Kidney epithelial cell (primary cell): ENCODE measurements at regions not wholly inside any gene's neighbourhood (a gene's known extent, or its start where the extent isn't known, plus 50 kb on each side); places are given as distances from the start of the nearest gene placed in this dataset.

ENCODE experiments used
- DNase-seq: peaks from one replicate; pipeline ENCODE4 v3.0.0-alpha.2; 2010; ENCODE audit warnings: low read depth
- H3K27me3 ChIP-seq: 2 replicates; pipeline ENCODE4 v1.6.0; 2011; ENCODE audit warnings: low read length; ENCODE audit not compliant: control insufficient read depth, insufficient read depth
- H3K36me3 ChIP-seq: 2 replicates; pipeline ENCODE4 v1.5.1; 2011; ENCODE audit warnings: low read length; ENCODE audit not compliant: control insufficient read depth, insufficient read depth
- H3K4me3 ChIP-seq: 2 replicates; pipeline ENCODE4 v1.5.1; 2011; ENCODE audit warnings: low read depth, mild to moderate bottlenecking, control low read depth, low read length
- TF ChIP-seq, protein P1 (sequence below): IDR thresholded peaks from 2 replicates; pipeline ENCODE4 v1.5.1; 2011; ENCODE audit warnings: mild to moderate bottlenecking, moderate library complexity, low read length, control low read depth, inconsistent platforms; ENCODE audit not compliant: insufficient read depth, poor library complexity, severe bottlenecking

DNA sequence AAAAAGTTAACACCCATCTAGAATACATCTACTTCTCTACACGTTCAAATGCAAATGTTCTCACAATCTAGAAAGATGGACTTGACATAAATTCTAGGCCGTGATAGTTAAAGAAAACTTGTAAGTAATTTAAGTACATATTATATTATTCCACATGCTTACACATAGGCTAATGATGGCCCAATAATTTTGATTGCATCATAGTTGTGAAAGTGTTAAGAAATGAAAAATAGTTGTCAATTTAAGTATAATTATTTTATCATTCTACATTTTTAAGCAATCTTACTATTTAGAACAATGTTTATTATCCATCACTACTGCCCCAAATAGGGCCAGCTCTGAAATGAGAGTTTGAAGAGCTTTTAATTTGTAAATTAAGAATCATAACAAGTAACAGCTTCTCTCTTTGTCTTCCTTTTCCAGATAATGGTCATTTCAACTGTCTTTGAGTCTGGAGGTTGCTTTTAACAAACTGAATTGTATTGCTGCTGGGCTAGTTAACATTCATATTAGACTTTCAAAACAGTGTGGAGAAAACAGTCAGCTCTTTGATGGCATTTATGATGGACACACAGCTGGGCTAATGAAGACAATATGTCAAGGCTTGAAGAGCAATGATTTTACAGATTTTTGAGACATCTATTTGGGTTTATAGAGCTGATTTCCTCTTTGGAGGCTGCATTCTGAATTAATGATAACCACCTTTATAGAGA lies 246.1 kb upstream of the KCNH8 start:
- no peak for DNase-seq
- TF ChIP-seq, protein P1, sequence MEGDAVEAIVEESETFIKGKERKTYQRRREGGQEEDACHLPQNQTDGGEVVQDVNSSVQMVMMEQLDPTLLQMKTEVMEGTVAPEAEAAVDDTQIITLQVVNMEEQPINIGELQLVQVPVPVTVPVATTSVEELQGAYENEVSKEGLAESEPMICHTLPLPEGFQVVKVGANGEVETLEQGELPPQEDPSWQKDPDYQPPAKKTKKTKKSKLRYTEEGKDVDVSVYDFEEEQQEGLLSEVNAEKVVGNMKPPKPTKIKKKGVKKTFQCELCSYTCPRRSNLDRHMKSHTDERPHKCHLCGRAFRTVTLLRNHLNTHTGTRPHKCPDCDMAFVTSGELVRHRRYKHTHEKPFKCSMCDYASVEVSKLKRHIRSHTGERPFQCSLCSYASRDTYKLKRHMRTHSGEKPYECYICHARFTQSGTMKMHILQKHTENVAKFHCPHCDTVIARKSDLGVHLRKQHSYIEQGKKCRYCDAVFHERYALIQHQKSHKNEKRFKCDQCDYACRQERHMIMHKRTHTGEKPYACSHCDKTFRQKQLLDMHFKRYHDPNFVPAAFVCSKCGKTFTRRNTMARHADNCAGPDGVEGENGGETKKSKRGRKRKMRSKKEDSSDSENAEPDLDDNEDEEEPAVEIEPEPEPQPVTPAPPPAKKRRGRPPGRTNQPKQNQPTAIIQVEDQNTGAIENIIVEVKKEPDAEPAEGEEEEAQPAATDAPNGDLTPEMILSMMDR, result no peak
- Histone ChIP-seq H3K4me3 (no peak overlapping the region), H3K36me3 (no peaks in the 10 kb centered on the region), H3K27me3 (no peaks in the 10 kb centered on the region)

DNA sequence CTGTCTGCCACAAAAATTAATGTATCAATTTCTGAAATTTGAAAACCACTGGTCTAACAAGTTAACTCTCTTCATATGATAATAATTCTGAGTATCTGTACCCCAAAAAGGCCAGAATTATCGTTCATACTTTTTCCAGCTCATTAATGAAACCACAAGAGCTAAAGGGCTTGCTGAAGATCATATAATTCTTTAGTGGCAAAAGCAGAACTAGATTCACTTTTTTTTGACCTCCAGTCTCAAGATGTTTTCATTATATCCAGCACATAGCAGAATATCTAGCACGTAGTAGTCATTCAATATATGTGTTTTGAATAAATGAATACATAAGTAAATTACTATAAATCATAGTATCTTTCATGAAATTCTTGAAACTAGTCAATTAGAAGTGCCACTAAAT lies 246.7 kb upstream of the KCNH8 start:
- H3K27me3 ChIP-seq, result no peaks in the 10 kb centered on the region
- H3K36me3 ChIP-seq, result no peaks in the 10 kb centered on the region
- no peak for DNase-seq
- H3K4me3 ChIP-seq, result no peak overlapping the region
- TF ChIP-seq, protein P1, result no peak

DNA sequence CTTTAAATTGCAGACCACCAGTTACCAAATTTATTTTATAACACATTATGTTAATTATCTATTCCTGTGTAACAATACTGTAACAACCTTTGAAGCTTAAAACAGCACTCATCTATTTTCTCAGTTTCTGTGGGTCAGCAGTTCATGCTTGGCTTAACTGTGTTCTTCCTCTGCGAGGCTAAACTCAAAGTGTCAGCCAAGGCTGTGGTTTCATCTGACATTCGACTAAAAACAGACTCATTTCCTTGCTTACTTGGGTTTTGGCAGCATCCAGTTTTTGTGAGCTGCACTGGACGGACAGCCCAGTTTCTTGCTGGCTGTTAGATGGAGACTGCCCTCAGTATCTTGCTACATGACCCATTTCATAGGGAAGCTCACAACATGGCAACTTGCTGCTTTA lies 247.3 kb upstream of the KCNH8 start:
- no peak for DNase-seq
- H3K36me3 ChIP-seq, result no peaks in the 10 kb centered on the region
- H3K4me3 ChIP-seq, result no peak overlapping the region
- no peaks in the 10 kb centered on the region for H3K27me3 ChIP-seq
- TF ChIP-seq, protein P1, result no peak

DNA sequence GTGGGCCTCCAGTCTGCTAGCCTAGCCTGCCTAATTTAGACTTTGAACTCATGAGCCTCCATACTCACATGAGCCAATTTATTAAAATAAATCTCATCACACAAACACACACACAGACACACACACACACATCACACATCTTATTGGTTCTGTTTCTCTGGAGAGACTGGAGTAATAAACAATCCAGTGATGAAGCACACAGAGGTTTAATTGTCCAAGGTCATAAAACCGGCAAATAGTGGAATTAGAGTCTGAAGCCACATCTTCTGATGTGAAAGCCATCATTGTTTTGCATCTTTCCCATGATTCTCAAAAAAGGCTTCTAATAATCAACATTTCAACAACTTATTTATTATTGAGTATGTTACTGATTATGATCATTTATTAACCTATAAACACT lies 249.4 kb upstream of the KCNH8 start:
- no peak for DNase-seq
- Histone ChIP-seq H3K4me3 (no peak overlapping the region), H3K27me3 (no peaks in the 10 kb centered on the region), H3K36me3 (no peaks in the 10 kb centered on the region)
- TF ChIP-seq, protein P1, result no peak

DNA sequence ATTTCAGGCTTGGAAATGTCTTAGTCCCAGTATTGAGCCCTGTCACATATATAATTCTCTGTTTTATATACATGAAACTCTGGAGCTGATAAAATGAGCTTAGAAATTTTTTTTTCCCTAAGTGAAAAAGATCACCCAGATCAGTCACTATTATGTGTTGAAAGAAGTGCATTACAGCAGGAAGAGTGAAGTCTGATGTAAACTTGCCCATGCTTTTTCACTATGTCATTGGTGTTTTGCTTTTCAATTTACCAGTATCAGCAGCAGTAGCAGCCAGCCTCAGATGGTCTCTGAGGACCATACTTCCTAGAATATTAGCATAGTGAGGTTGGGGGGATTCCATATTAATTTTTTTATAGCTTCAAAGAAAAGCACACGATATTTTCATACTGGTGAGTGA lies 255.6 kb upstream of the KCNH8 start:
- no peaks in the 10 kb centered on the region for H3K27me3 ChIP-seq
- TF ChIP-seq, protein P1, result no peak
- no peaks in the 10 kb centered on the region for H3K36me3 ChIP-seq

DNA sequence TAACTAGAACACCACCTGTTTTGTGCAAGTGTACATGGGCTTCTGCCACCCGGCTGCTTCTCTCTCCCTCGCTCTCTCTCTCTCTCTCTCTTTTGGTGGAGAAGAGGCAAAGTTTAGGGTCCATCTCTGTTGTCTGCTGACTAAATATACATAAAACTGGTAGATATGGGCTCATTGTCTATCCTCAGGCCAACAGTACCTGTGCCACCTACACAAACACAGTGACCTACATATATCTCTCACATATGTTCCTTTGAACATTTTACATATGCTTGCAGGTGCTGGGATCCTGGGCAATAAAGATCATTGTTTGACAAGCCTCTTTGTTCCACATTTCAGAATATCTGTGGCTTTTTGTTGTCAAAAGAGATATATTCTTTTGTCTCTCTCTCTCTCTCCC lies 256.3 kb upstream of the KCNH8 start:
- no peak for DNase-seq
- H3K27me3 ChIP-seq, result no peaks in the 10 kb centered on the region
- no peaks in the 10 kb centered on the region for H3K36me3 ChIP-seq
- H3K4me3 ChIP-seq, result no peak overlapping the region
- TF ChIP-seq, protein P1, result no peak

More for the DNA sequence above, 255.6 kb upstream of the KCNH8 start:
- H3K4me3 ChIP-seq, result no peak overlapping the region
- DNase-seq, result no peak
